HEK293 (cell line): ENCODE measurements at regions not wholly inside any gene's neighbourhood (a gene's known extent, or its start where the extent isn't known, plus 50 kb on each side); places are given as distances from the start of the nearest gene placed in this dataset.

Source experiments
- KLF16 ChIP-seq: fragments of 450-650 bp; formaldehyde crosslinking; IDR thresholded peaks from 2 replicates; pipeline ENCODE4 v1.5.1; 2017; ENCODE audit warnings: missing biosample characterization, missing genetic modification characterization
- YY1 ChIP-seq: fragments of 450-650 bp; formaldehyde crosslinking; IDR thresholded peaks from 2 replicates; pipeline ENCODE4 v1.5.1; 2018; ENCODE audit warnings: missing biosample characterization, missing genetic modification characterization
- ZBTB7A ChIP-seq: fragments of 450-650 bp; formaldehyde crosslinking; IDR thresholded peaks from 2 replicates; pipeline ENCODE4 v1.5.1; 2016; ENCODE audit warnings: low read depth, missing biosample characterization, missing genetic modification characterization
- ZBTB8A ChIP-seq: fragments of 450-650 bp; formaldehyde crosslinking; IDR thresholded peaks from 2 replicates; pipeline ENCODE4 v1.5.1; 2016; ENCODE audit warnings: missing biosample characterization, missing genetic modification characterization
- ZNF311 ChIP-seq: fragments of 450-650 bp; formaldehyde crosslinking; IDR thresholded peaks from 2 replicates; pipeline ENCODE4 v1.5.1; 2017; ENCODE audit warnings: missing biosample characterization, missing genetic modification characterization, borderline replicate concordance
- ZNF416 ChIP-seq: fragments of 450-650 bp; formaldehyde crosslinking; IDR thresholded peaks from 2 replicates; pipeline ENCODE4 v1.5.1; 2016; ENCODE audit warnings: missing biosample characterization, missing genetic modification characterization
- ZNF610 ChIP-seq: fragments of 450-650 bp; formaldehyde crosslinking; IDR thresholded peaks from 2 replicates; pipeline ENCODE4 v1.5.1; 2016; ENCODE audit warnings: missing biosample characterization, missing genetic modification characterization, borderline replicate concordance
- ZNF664 ChIP-seq: fragments of 450-650 bp; formaldehyde crosslinking; IDR thresholded peaks from 2 replicates; pipeline ENCODE4 v1.5.1; 2016; ENCODE audit warnings: missing biosample characterization, missing genetic modification characterization
- TF ChIP-seq, protein P1 (sequence below): fragments of 450-650 bp; formaldehyde crosslinking; IDR thresholded peaks from 2 replicates; pipeline ENCODE4 v1.5.1; 2016; ENCODE audit warnings: missing biosample characterization, missing genetic modification characterization
- TF ChIP-seq, protein P2 (sequence below): fragments of 450-650 bp; formaldehyde crosslinking; IDR thresholded peaks from 2 replicates; pipeline ENCODE4 v1.5.1; 2016; ENCODE audit warnings: missing biosample characterization, missing genetic modification characterization, low read depth
- TF ChIP-seq, protein P3 (sequence below): fragments of 450-650 bp; formaldehyde crosslinking; IDR thresholded peaks from 2 replicates; pipeline ENCODE4 v1.5.1; 2016; ENCODE audit warnings: missing biosample characterization, missing genetic modification characterization

- TF ChIP-seq, protein P1, sequence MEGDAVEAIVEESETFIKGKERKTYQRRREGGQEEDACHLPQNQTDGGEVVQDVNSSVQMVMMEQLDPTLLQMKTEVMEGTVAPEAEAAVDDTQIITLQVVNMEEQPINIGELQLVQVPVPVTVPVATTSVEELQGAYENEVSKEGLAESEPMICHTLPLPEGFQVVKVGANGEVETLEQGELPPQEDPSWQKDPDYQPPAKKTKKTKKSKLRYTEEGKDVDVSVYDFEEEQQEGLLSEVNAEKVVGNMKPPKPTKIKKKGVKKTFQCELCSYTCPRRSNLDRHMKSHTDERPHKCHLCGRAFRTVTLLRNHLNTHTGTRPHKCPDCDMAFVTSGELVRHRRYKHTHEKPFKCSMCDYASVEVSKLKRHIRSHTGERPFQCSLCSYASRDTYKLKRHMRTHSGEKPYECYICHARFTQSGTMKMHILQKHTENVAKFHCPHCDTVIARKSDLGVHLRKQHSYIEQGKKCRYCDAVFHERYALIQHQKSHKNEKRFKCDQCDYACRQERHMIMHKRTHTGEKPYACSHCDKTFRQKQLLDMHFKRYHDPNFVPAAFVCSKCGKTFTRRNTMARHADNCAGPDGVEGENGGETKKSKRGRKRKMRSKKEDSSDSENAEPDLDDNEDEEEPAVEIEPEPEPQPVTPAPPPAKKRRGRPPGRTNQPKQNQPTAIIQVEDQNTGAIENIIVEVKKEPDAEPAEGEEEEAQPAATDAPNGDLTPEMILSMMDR (tag by site-specific recombination) = no peak
- TF ChIP-seq, protein P2, sequence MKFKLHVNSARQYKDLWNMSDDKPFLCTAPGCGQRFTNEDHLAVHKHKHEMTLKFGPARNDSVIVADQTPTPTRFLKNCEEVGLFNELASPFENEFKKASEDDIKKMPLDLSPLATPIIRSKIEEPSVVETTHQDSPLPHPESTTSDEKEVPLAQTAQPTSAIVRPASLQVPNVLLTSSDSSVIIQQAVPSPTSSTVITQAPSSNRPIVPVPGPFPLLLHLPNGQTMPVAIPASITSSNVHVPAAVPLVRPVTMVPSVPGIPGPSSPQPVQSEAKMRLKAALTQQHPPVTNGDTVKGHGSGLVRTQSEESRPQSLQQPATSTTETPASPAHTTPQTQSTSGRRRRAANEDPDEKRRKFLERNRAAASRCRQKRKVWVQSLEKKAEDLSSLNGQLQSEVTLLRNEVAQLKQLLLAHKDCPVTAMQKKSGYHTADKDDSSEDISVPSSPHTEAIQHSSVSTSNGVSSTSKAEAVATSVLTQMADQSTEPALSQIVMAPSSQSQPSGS = no peak
- no peak for TF ChIP-seq YY1
- TF ChIP-seq, protein P3, sequence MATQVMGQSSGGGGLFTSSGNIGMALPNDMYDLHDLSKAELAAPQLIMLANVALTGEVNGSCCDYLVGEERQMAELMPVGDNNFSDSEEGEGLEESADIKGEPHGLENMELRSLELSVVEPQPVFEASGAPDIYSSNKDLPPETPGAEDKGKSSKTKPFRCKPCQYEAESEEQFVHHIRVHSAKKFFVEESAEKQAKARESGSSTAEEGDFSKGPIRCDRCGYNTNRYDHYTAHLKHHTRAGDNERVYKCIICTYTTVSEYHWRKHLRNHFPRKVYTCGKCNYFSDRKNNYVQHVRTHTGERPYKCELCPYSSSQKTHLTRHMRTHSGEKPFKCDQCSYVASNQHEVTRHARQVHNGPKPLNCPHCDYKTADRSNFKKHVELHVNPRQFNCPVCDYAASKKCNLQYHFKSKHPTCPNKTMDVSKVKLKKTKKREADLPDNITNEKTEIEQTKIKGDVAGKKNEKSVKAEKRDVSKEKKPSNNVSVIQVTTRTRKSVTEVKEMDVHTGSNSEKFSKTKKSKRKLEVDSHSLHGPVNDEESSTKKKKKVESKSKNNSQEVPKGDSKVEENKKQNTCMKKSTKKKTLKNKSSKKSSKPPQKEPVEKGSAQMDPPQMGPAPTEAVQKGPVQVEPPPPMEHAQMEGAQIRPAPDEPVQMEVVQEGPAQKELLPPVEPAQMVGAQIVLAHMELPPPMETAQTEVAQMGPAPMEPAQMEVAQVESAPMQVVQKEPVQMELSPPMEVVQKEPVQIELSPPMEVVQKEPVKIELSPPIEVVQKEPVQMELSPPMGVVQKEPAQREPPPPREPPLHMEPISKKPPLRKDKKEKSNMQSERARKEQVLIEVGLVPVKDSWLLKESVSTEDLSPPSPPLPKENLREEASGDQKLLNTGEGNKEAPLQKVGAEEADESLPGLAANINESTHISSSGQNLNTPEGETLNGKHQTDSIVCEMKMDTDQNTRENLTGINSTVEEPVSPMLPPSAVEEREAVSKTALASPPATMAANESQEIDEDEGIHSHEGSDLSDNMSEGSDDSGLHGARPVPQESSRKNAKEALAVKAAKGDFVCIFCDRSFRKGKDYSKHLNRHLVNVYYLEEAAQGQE (tag by site-specific recombination) = no peak
- no peak for TF ChIP-seq ZNF311 (tag by site-specific recombination)
- no peak for TF ChIP-seq ZNF416 (tag by site-specific recombination)
- TF ChIP-seq ZBTB7A (tag by site-specific recombination) = no peak
- TF ChIP-seq ZBTB8A (tag by site-specific recombination) = no peak
- TF ChIP-seq ZNF610 (tag by site-specific recombination) = no peak
- TF ChIP-seq ZNF664 (tag by site-specific recombination) = no peak
- no peak for TF ChIP-seq KLF16 (tag by site-specific recombination)
These were observed 487.4 kb upstream of the CELF4 start for GRCh38 chr18:38052879-38053590.
